ENCODE measurements at regions not wholly inside any gene's neighbourhood (a gene's known extent, or its start where the extent isn't known, plus 50 kb on each side); places are given as distances from the start of the nearest gene placed in this dataset.

- DNase-seq = no peak
Observed at GRCh38 chr14:94885481-94886155, 115.7 kb upstream of the GSC start.

GRCh38 chr14:94884616-94885230, 114.8 kb upstream of the GSC start:
- no peak for DNase-seq

GRCh38 chr14:94882401-94882800, 112.5 kb upstream of the GSC start:
- DNase-seq = no peak

GRCh38 chr14:94880876-94881275, 111.0 kb upstream of the GSC start:
- no peak for DNase-seq

GRCh38 chr14:94880106-94880505, 110.2 kb upstream of the GSC start:
- DNase-seq = no peak

- DNase-seq = no peak
Observed at GRCh38 chr14:94879537-94879936, 109.6 kb upstream of the GSC start.

GRCh38 chr14:94876306-94876705, 106.4 kb upstream of the GSC start:
- no peak for DNase-seq

GRCh38 chr14:94875256-94875655, 105.3 kb upstream of the GSC start:
- DNase-seq = no peak

GRCh38 chr14:94868772-94869072, 98.8 kb upstream of the GSC start:
- DNase-seq = peak in 3 of 14 donors; percentile 3 to 13 (median 12)

- peak in 10 of 14 donors; percentile 6 to 80 (median 33) for DNase-seq
Observed at GRCh38 chr14:94867946-94868771, 98.2 kb upstream of the GSC start.

GRCh38 chr14:94867209-94867608, 97.3 kb upstream of the GSC start:
- no peak for DNase-seq

GRCh38 chr14:94864387-94865195, 94.7 kb upstream of the GSC start:
- no peak for DNase-seq

GRCh38 chr14:94863366-94863765, 93.5 kb upstream of the GSC start:
- no peak for DNase-seq

GRCh38 chr14:94857950-94858349, 88.0 kb upstream of the GSC start:
- no peak for DNase-seq

GRCh38 chr14:94853920-94854319, 84.0 kb upstream of the GSC start:
- no peak for DNase-seq

GRCh38 chr14:94850309-94851211, 80.6 kb upstream of the GSC start:
- no peak for DNase-seq

GRCh38 chr14:94844593-94845152, 74.8 kb upstream of the GSC start:
- DNase-seq = no peak

GRCh38 chr14:94840467-94840866, 70.6 kb upstream of the GSC start:
- no peak for DNase-seq

GRCh38 chr14:94839348-94839747, 69.4 kb upstream of the GSC start:
- no peak for DNase-seq

GRCh38 chr14:94836849-94837248, 66.9 kb upstream of the GSC start:
- DNase-seq = no peak

GRCh38 chr14:94833633-94834032, 63.7 kb upstream of the GSC start:
- no peak for DNase-seq

GRCh38 chr14:94831085-94831484, 61.2 kb upstream of the GSC start:
- no peak for DNase-seq

All from C1 segment of cervical spinal cord (tissue), 14 donors.